Calu3 (cell line): ENCODE measurements at regions not wholly inside any gene's neighbourhood (a gene's known extent, or its start where the extent isn't known, plus 50 kb on each side); places are given as distances from the start of the nearest gene placed in this dataset.
"Not testable (repeated sequence)": the region's sequence is repeated elsewhere in the genome, so short reads cannot be mapped to it uniquely, and the experiment has no call there.

Source experiments
- BruUV-seq: library from RNA; stranded (reverse); fragments of 400-500 nt; replicated peaks from 2 replicates; lab custom pipeline; 2021; lab: Mats Ljungman, UMichigan
- CTCF ChIA-PET: fragments of 300-600 bp; sonication (Branson Sonifier 250); formaldehyde crosslinking; loops from one replicate; lab custom pipeline; 2022; ENCODE audit warnings: antibody characterized with exemption; lab: Charles Lee
- DNase-seq: peaks from one replicate; pipeline ENCODE4 v3.0.0; 2022
- H3K27ac Mint-ChIP-seq: one replicate; pipeline ENCODE4 v1.8.0; 2022; ENCODE audit warnings: mixed read lengths; ENCODE audit not compliant: unreplicated experiment
- H3K27me3 Mint-ChIP-seq: one replicate; pipeline ENCODE4 v1.8.0; 2022; ENCODE audit warnings: mixed read lengths; ENCODE audit not compliant: unreplicated experiment
- H3K36me3 Mint-ChIP-seq: one replicate; pipeline ENCODE4 v1.8.0; 2022; ENCODE audit warnings: mild to moderate bottlenecking, moderate library complexity, mixed read lengths; ENCODE audit not compliant: insufficient read depth, unreplicated experiment
- H3K4me1 Mint-ChIP-seq: one replicate; pipeline ENCODE4 v1.8.0; 2022; ENCODE audit warnings: mild to moderate bottlenecking, low read depth, mixed read lengths; ENCODE audit not compliant: unreplicated experiment
- H3K4me3 Mint-ChIP-seq: one replicate; pipeline ENCODE4 v1.8.0; 2022; ENCODE audit warnings: mild to moderate bottlenecking, low read depth, moderate library complexity, mixed read lengths; ENCODE audit not compliant: unreplicated experiment
- H3K9me3 Mint-ChIP-seq: one replicate; pipeline ENCODE4 v1.8.0; 2022; ENCODE audit warnings: low read depth, mixed read lengths; ENCODE audit not compliant: unreplicated experiment
- CTCF ChIP-seq: fragments of 200-600 bp; IDR thresholded peaks from one replicate; pipeline ENCODE4 v1.8.0; 2022; ENCODE audit warnings: antibody characterized with exemption; ENCODE audit not compliant: unreplicated experiment
- intact Hi-C: fragments of 100-400 bp; cut with micrococcal nuclease; formaldehyde crosslinking; loops from one replicate; pipeline ENCODE4 v1.10.0; 2022; ENCODE audit not compliant: unreplicated experiment

DNA sequence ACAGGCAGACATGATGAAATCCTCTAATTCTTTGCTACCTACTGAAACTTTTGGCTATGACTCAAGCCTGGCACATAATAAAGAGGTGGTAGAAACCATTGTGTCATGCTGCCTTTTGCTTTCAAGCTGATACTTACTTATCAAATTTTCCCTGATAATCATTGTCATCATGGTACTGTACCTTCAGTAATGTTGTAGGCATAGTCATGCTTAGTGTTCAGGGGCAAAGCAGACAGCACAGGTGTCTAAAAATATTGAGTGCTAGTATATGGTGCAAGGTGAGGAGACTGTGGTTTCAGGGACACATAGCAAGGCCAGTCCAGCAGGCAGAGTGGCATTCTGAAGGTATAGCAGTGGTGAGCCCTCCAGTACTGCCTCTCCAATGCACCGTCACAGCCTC, 226.9 kb upstream of the DEPDC1 start:
- CTCF ChIA-PET: interaction anchor here (0.5 to 0.6 kb wide), 2 partner anchors 197 to 747 kb away, joined by 3 to 7 read pairs; no protein-coding TSS in a partner anchor
- Mint-ChIP-seq H3K27me3 (no peaks in the 10 kb centered on the region), H3K36me3 (no peaks in the 10 kb centered on the region), H3K4me3 (no peak overlapping the region), H3K9me3 (no peaks in the 10 kb centered on the region), H3K27ac (no peak overlapping the region), H3K4me1 (peaks cover 10% of the 10 kb centered on the region)
- no peak for DNase-seq
- BruUV-seq: no TSS peak
- intact Hi-C loops: no loop called here
- no peak for TF ChIP-seq CTCF

DNA sequence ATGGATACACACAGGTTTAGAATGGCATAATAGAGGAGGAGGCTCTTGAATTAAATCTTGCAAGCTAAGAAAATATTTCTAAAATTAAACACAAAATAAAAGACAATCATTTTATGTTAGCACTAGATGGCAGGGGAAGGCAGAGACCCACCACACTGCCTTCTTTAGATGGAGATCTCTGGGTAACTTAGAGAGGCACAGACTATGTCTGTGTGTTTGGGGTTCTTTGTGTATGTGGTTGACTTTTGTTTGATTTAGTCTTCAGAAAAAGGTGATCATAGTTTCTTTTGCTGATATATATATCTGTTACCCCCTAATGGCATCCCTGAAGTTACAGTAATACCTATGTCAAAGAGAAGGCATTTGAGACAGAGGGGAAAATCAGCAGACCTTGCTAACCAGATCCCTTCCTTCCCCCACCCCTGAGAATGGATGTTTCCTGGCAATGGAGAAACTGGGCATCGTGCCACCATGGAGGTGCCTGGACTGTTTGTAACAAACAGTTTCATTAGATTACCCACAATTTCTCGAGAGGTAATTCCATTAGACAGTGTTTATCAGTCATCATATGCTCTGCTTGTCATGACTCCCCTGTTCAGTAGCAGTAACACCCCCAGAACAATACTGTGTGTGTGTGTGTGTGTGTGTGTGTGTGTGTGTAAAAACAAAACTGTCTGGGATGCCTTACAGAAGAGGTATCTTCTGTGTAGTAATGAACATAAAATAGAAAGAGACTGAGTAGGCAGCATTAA, 228.3 kb upstream of the DEPDC1 start:
- TF ChIP-seq CTCF: no peak
- BruUV-seq: no TSS peak
- no peak overlapping the region for H3K27ac Mint-ChIP-seq
- H3K27me3 Mint-ChIP-seq: no peaks in the 10 kb centered on the region
- H3K4me3 Mint-ChIP-seq: no peak overlapping the region
- intact Hi-C loops: loop anchor here (5.0 kb wide), 1 partner anchor 53 kb away; no protein-coding TSS in a partner anchor
- DNase-seq: peak; percentile 58
- CTCF ChIA-PET: no interaction called here
- peaks cover 10% of the 10 kb centered on the region for H3K4me1 Mint-ChIP-seq
- no peaks in the 10 kb centered on the region for H3K9me3 Mint-ChIP-seq
- no peaks in the 10 kb centered on the region for H3K36me3 Mint-ChIP-seq

- DNase-seq, H3K27me3 Mint-ChIP-seq, H3K4me3 Mint-ChIP-seq, CTCF ChIA-PET, H3K4me1 Mint-ChIP-seq, H3K36me3 Mint-ChIP-seq, BruUV-seq, intact Hi-C loops, H3K27ac Mint-ChIP-seq, H3K9me3 Mint-ChIP-seq: not testable (repeated sequence)
These were observed 242.6 kb upstream of the DEPDC1 start for GRCh38 chr1:68739486-68739885.

- DNase-seq: no peak
- TF ChIP-seq CTCF: no peak
- BruUV-seq: no TSS peak
- H3K36me3 Mint-ChIP-seq: no peaks in the 10 kb centered on the region
- no peak overlapping the region for H3K27ac Mint-ChIP-seq
- H3K27me3 Mint-ChIP-seq: no peaks in the 10 kb centered on the region
- no peaks in the 10 kb centered on the region for H3K4me1 Mint-ChIP-seq
- CTCF ChIA-PET: no interaction called here
- intact Hi-C loops: no loop called here
- peaks cover 9% of the 10 kb centered on the region for H3K9me3 Mint-ChIP-seq
- no peak overlapping the region for H3K4me3 Mint-ChIP-seq
These were observed 248.1 kb upstream of the DEPDC1 start for GRCh38 chr1:68745011-68745410.

DNA sequence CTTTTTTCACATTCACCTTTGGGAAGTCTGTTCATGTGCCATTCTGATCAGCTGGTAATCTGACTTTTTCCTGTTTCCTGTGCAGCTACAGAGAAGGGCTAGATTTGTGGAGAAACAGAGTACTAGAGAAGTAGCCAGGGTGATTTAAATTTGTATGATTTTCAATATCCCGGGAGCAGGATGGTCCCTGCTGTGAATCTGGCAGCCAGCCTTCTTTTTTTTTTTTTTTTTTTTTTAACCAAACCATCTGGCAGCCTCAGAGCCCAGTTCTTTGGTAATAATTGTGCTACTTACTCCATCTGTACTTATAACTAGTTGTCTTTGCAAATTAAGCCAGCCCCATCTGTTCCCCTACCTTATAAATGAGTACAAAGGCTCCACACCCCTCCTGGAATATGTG, 248.6 kb upstream of the DEPDC1 start:
- BruUV-seq: no TSS peak
- CTCF ChIA-PET: no interaction called here
- Mint-ChIP-seq H3K36me3 (no peaks in the 10 kb centered on the region), H3K9me3 (peaks cover 9% of the 10 kb centered on the region), H3K4me3 (no peak overlapping the region), H3K27ac (no peak overlapping the region), H3K27me3 (no peaks in the 10 kb centered on the region), H3K4me1 (no peaks in the 10 kb centered on the region)
- no peak for DNase-seq
- intact Hi-C loops: no loop called here
- TF ChIP-seq CTCF: no peak
